Loucy (cell line): ENCODE measurements at regions not wholly inside any gene's neighbourhood (a gene's known extent, or its start where the extent isn't known, plus 50 kb on each side); places are given as distances from the start of the nearest gene placed in this dataset.

ENCODE experiments used
- CTCF ChIP-seq: fragments of 200-600 bp; sonication (generic); conservative IDR thresholded peaks from 2 replicates; pipeline ENCODE4 v1.5.1; 2014; ENCODE audit warnings: mild to moderate bottlenecking, antibody characterized with exemption, low read length
- EZH2phosphoT487 ChIP-seq: fragments of 200-600 bp; IDR thresholded peaks from 2 replicates; pipeline ENCODE4 v1.6.1; 2018; ENCODE audit warnings: antibody characterized with exemption, mild to moderate bottlenecking, moderate library complexity, borderline replicate concordance

GRCh38 chr4:81287101-81287500, 72.1 kb upstream of the PRKG2 start:
- TF ChIP-seq CTCF (no peak), EZH2phosphoT487 (no peak)
